ENCODE measurements at regions not wholly inside any gene's neighbourhood (a gene's known extent, or its start where the extent isn't known, plus 50 kb on each side); places are given as distances from the start of the nearest gene placed in this dataset.

- no peak overlapping the region for H3K4me2 ChIP-seq (ENCODE audit: low read length)
- H3K27ac ChIP-seq (ENCODE audit: low read length) = peak overlapping the region; percentile 60
- TF ChIP-seq POLR2AphosphoS5 (IDR thresholded peaks at IDR 0.05) (no peak), SMC3 (conservative IDR thresholded peaks at IDR 0.05; ENCODE audit: poor library complexity) (no peak)
- no peak overlapping the region for H3K9ac ChIP-seq (ENCODE audit: low read length)
- H3K9me3 ChIP-seq (ENCODE audit: low read length) = no peaks in the 10 kb centered on the region
- H2AFZ ChIP-seq (ENCODE audit: low read depth, low read length) = no peak overlapping the region
- H3K79me2 ChIP-seq (replicated peaks; ENCODE audit: insufficient read depth, low read length) = no peaks in the 10 kb centered on the region
- H3K36me3 ChIP-seq (ENCODE audit: insufficient read depth, low read length) = no peaks in the 10 kb centered on the region
- H4K20me1 ChIP-seq (ENCODE audit: insufficient read depth) = no peaks in the 10 kb centered on the region
- H3K4me3 ChIP-seq (ENCODE audit: low read length) = no peak overlapping the region
- H3K27me3 ChIP-seq (ENCODE audit: insufficient read depth, low read depth, low read length) = no peaks in the 10 kb centered on the region
- H3F3A ChIP-seq (ENCODE audit: insufficient read depth, low read length, poor library complexity, severe bottlenecking) = no peaks in the 10 kb centered on the region
- no peaks in the 10 kb centered on the region for H3K9me2 ChIP-seq (ENCODE audit: insufficient read depth, low read length)
Measured at GRCh38 chr5:133703935-133704334, 91.6 kb upstream of the FSTL4 start.

GRCh38 chr5:133702791-133703770 lies 90.7 kb upstream of the FSTL4 start:
- Histone ChIP-seq H3F3A (ENCODE audit: insufficient read depth, low read length, poor library complexity, severe bottlenecking) (no peaks in the 10 kb centered on the region), H3K9ac (ENCODE audit: low read length) (no peak overlapping the region), H3K9me3 (ENCODE audit: low read length) (no peaks in the 10 kb centered on the region), H3K36me3 (ENCODE audit: insufficient read depth, low read length) (no peaks in the 10 kb centered on the region), H3K27me3 (ENCODE audit: insufficient read depth, low read depth, low read length) (no peaks in the 10 kb centered on the region), H3K27ac (ENCODE audit: low read length) (peak overlapping the region; percentile 60), H2AFZ (ENCODE audit: low read depth, low read length) (no peak overlapping the region), H3K4me3 (ENCODE audit: low read length) (peak overlapping the region; percentile 2), H4K20me1 (ENCODE audit: insufficient read depth) (no peaks in the 10 kb centered on the region), H3K79me2 (replicated peaks; ENCODE audit: insufficient read depth, low read length) (no peaks in the 10 kb centered on the region), H3K4me2 (ENCODE audit: low read length) (no peak overlapping the region), H3K9me2 (ENCODE audit: insufficient read depth, low read length) (no peaks in the 10 kb centered on the region)
- TF ChIP-seq SMC3 (conservative IDR thresholded peaks at IDR 0.05; ENCODE audit: poor library complexity) = no peak
- no peak for TF ChIP-seq RAD21 (conservative IDR thresholded peaks at IDR 0.05)
- TF ChIP-seq CTCF (IDR thresholded peaks at IDR 0.05; ENCODE audit: poor library complexity, severe bottlenecking) = no peak
- TF ChIP-seq POLR2AphosphoS5 (IDR thresholded peaks at IDR 0.05) = no peak
- TF ChIP-seq EZH2 (IDR thresholded peaks at IDR 0.05; ENCODE audit: borderline replicate concordance, insufficient read depth, low read length, poor library complexity, severe bottlenecking) = no peak
- no peak for TF ChIP-seq REST (IDR thresholded peaks at IDR 0.05; ENCODE audit: borderline replicate concordance)
- no peak for TF ChIP-seq MXI1 (conservative IDR thresholded peaks at IDR 0.05; ENCODE audit: poor library complexity, severe bottlenecking)
- no peak for TF ChIP-seq TAF1 (IDR thresholded peaks at IDR 0.05; ENCODE audit: low read depth)
- TF ChIP-seq EP300 (conservative IDR thresholded peaks at IDR 0.05; ENCODE audit: poor library complexity, severe bottlenecking) = no peak

All from neural cell (in vitro differentiated cells).